K562 (cell line): ENCODE measurements at regions not wholly inside any gene's neighbourhood (a gene's known extent, or its start where the extent isn't known, plus 50 kb on each side); places are given as distances from the start of the nearest gene placed in this dataset.

ENCODE experiments used
- ATAC-seq: fragments of 200-7000 bp; cut with Tn5 transposase; 3 replicates; pipeline ENCODE4 v1.9.1; 2020; ENCODE audit warnings: moderate library complexity
- BruUV-seq: library from RNA; stranded (reverse); fragments of 400-500 nt; replicated peaks from 2 replicates; lab custom pipeline; 2021; lab: Mats Ljungman, UMichigan
- CTCF ChIA-PET: fragments of 300-600 bp; formaldehyde crosslinking; extraction: SDS; loops from one replicate; lab custom pipeline; 2021; ENCODE audit warnings: low intra/inter-chr PET ratio; lab: Yijun Ruan, JAX
- POLR2A ChIA-PET: fragments of 300-600, 350-650 bp; sonication (Branson Sonifier 250); formaldehyde crosslinking; extraction: SDS; loops from one replicate; lab custom pipeline; 2021; ENCODE audit warnings: antibody characterized with exemption, inconsistent platforms; lab: Yijun Ruan, JAX
- DNase-seq, 4 experiments: peaks; one replicate each; pipeline versions ENCODE4 v3.0.0 to v3.0.0-alpha.2; 2011 to 2018; ENCODE audit warnings: low spot score in 3 of 4, mixed read lengths in 3 of 4; ENCODE audit errors: extremely low read depth in 1 of 4
- FAIRE-seq: peaks from 2 replicates; lab custom pipeline; 2011; peaks lifted over from hg19 to GRCh38; lab: Jason Lieb, UNC
- H2AFZ ChIP-seq: 2 replicates; pipeline ENCODE4 v1.6.0; 2011; ENCODE audit warnings: low read depth, low read length, control low read depth, inconsistent platforms
- H3K27ac ChIP-seq: fragments of 200-600 bp; 3 replicates; pipeline ENCODE4 v1.8.0; 2011; ENCODE audit warnings: low read depth, mild to moderate bottlenecking, control low read depth, inconsistent platforms, low read length, moderate library complexity, mixed read lengths; ENCODE audit errors: extremely low read depth
- H3K27me3 ChIP-seq, 2 experiments: fragments of 300-600 bp in 1 of 2; 2 replicates in 1 of 2; 3 replicates in 1 of 2; pipeline versions ENCODE4 v1.6.0 to v1.8.0; 2011; ENCODE audit warnings: inconsistent platforms in 2 of 2, low read length in 2 of 2, mild to moderate bottlenecking in 1 of 2, mixed read lengths in 1 of 2, moderate library complexity in 1 of 2; ENCODE audit not compliant: control insufficient read depth in 2 of 2, insufficient read depth in 2 of 2
- H3K36me3 ChIP-seq: fragments of 300-600 bp; 3 replicates; pipeline ENCODE4 v1.8.0; 2011; ENCODE audit warnings: mild to moderate bottlenecking, low read length, inconsistent platforms; ENCODE audit not compliant: control insufficient read depth, insufficient read depth
- H3K4me1 ChIP-seq, 2 experiments: fragments of 200-600 bp in 1 of 2; replicated peaks in 1 of 2; 2 replicates in 1 of 2; 3 replicates in 1 of 2; pipeline versions ENCODE4 v1.5.1 to v1.8.0; 2011; ENCODE audit warnings: inconsistent platforms in 2 of 2, low read length in 2 of 2, mild to moderate bottlenecking in 1 of 2, mixed read lengths in 1 of 2, moderate library complexity in 1 of 2; ENCODE audit not compliant: control insufficient read depth in 2 of 2, insufficient read depth in 2 of 2
- H3K4me2 ChIP-seq: 2 replicates; pipeline ENCODE4 v1.6.1; 2011; ENCODE audit warnings: low read length, control low read depth, inconsistent platforms, mixed read lengths; ENCODE audit not compliant: insufficient read depth
- H3K4me3 ChIP-seq: fragments of 200-600 bp; sonication (generic), shearing (Covaris generic); 2 replicates; pipeline ENCODE4 v1.5.1; 2016; ENCODE audit warnings: control low read depth, inconsistent platforms
- H3K79me2 ChIP-seq: fragments of 200-600 bp; 3 replicates; pipeline ENCODE4 v1.8.0; 2011; ENCODE audit warnings: low read length, inconsistent platforms; ENCODE audit not compliant: control insufficient read depth, insufficient read depth
- H3K9ac ChIP-seq, 2 experiments: 2 replicates each; pipeline versions ENCODE4 v1.6.0 to v1.6.1; 2011; ENCODE audit warnings: low read depth in 2 of 2, low read length in 2 of 2, control low read depth in 1 of 2, inconsistent platforms in 1 of 2, mild to moderate bottlenecking in 1 of 2, mixed read lengths in 1 of 2; ENCODE audit not compliant: insufficient read depth in 1 of 2
- H3K9me1 ChIP-seq: one replicate; pipeline ENCODE4 v1.6.0; 2011; ENCODE audit warnings: inconsistent platforms, mild to moderate bottlenecking, low read length, moderate library complexity; ENCODE audit not compliant: control insufficient read depth, insufficient read depth
- H3K9me3 ChIP-seq: replicated peaks from 2 replicates; pipeline ENCODE4 v1.5.1; 2011; ENCODE audit warnings: low read depth, low read length, inconsistent platforms; ENCODE audit not compliant: control insufficient read depth, insufficient read depth
- H4K20me1 ChIP-seq: replicated peaks from 2 replicates; pipeline ENCODE4 v1.6.1; 2011; ENCODE audit warnings: low read length, inconsistent platforms, mixed read lengths; ENCODE audit not compliant: control insufficient read depth, insufficient read depth
- GTF2A2 ChIP-seq: IDR thresholded peaks from 2 replicates; pipeline ENCODE4 v1.6.1; 2016; ENCODE audit warnings: mild to moderate bottlenecking, missing genetic modification characterization, missing compliant biosample characterization
- RNF2 ChIP-seq: sonication (generic); IDR thresholded peaks from 2 replicates; pipeline ENCODE4 v1.6.1; 2016
- SMARCE1 ChIP-seq: fragments of 450-650 bp; IDR thresholded peaks from 2 replicates; pipeline ENCODE4 v1.7.1; 2016; ENCODE audit warnings: mild to moderate bottlenecking
- SPI1 ChIP-seq: IDR thresholded peaks from 2 replicates; pipeline ENCODE4 v1.6.1; 2011; ENCODE audit warnings: low read depth, low read length, control low read depth, borderline replicate concordance
- ZC3H11A ChIP-seq: IDR thresholded peaks from 2 replicates; pipeline ENCODE4 v1.6.1; 2012; ENCODE audit warnings: low read depth, low read length, improper control_type of control experiment
- ZFP1 ChIP-seq: fragments of 450-650 bp; formaldehyde crosslinking; IDR thresholded peaks from 2 replicates; pipeline ENCODE4 v1.4.0; 2020; ENCODE audit warnings: mild to moderate bottlenecking, mixed read lengths
- WGBS: fragments of 100-300 bp; shearing (Covaris generic); methylation state at CpG from one replicate; pipeline ENCODE4 v1.1.6; 2016; ENCODE audit warnings: low coverage, mixed read lengths; ENCODE audit not compliant: insufficient coverage; ENCODE audit errors: missing lambda C conversion rate; 5-methylcytosine and 5-hydroxymethylcytosine counted together
- in situ Hi-C: fragments of 300-500 bp; cut with MboI; formaldehyde crosslinking; loops from 4 replicates; pipeline ENCODE4 v1.15.0; 2018; ENCODE audit warnings: inconsistent platforms, mixed read lengths
- intact Hi-C: fragments of 100-400 bp; cut with micrococcal nuclease; formaldehyde crosslinking; loops from 2 replicates; pipeline ENCODE4 v1.14.2; 2022
- TF ChIP-seq, protein P1 (sequence below): fragments of 200-600 bp; sonication (generic); IDR thresholded peaks from one replicate; pipeline ENCODE4 v1.6.1; 2012; ENCODE audit warnings: mild to moderate bottlenecking, low read depth, low read length, inconsistent platforms
- TF ChIP-seq, protein P2 (sequence below): sonication (generic); formaldehyde crosslinking; IDR thresholded peaks from 2 replicates; pipeline ENCODE4 v1.8.0; 2022; ENCODE audit warnings: mild to moderate bottlenecking, missing genetic modification reagents
- TF ChIP-seq, protein P3 (sequence below), 2 experiments: fragments of 200-800 bp in 1 of 2; sonication (Bioruptor generic) in 1 of 2; sonication (generic) in 1 of 2; formaldehyde crosslinking in 1 of 2; IDR thresholded peaks in 1 of 2; conservative IDR thresholded peaks in 1 of 2; 2 replicates each; pipeline versions ENCODE4 v1.5.0 to v1.6.1; 2016 to 2020; ENCODE audit warnings: missing compliant biosample characterization in 1 of 2, missing genetic modification characterization in 1 of 2, missing genetic modification reagents in 1 of 2

DNA sequence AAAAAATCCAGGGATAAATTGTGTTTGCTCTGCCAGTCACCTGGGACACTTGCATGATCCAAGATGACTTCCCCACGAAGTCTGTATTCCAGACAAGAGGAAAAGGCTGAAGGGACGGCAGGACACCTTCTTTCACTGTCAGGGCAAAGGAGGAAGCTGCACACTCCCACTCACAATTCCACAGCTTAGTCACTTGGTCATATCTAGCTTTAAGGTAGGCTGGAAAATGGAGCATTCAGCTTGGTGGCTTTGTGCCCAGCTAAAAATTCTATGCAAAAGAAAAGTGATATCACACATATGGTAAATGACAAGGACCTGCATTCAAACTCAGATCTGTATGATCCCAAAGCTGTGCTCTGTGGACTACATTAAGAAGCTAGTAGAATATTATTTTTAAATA lies 109.2 kb upstream of the TPM1 start:
- H3K4me3 ChIP-seq: no peak overlapping the region
- H3K36me3 ChIP-seq: no peaks in the 10 kb centered on the region
- no peak overlapping the region for H3K27ac ChIP-seq
- H3K27me3 ChIP-seq: peaks cover 12 to 31% of the 10 kb centered on the region in 2 experiments; a peak in 4 of 5 replicates
- ChIA-PET CTCF (no interaction called here), POLR2A (interaction anchor here (1.1 kb wide), 1 partner anchor 25 kb away, joined by 3 read pairs; no protein-coding TSS in a partner anchor)
- no TSS peak for BruUV-seq
- H3K9ac ChIP-seq: no peak overlapping the region
- no peaks in the 10 kb centered on the region for H3K9me3 ChIP-seq
- no peaks in the 10 kb centered on the region for H3K9me1 ChIP-seq
- WGBS: 0% methylated on average over 2 of the region's 2 CpGs
- intact Hi-C loops (no loop called here), in situ Hi-C loops (no loop called here)
- H4K20me1 ChIP-seq: no peaks in the 10 kb centered on the region
- H3K4me2 ChIP-seq: no peak overlapping the region
- DNase-seq (no peak), FAIRE-seq (no peak), ATAC-seq (no peak)
- H3K79me2 ChIP-seq: no peaks in the 10 kb centered on the region
- no peak overlapping the region for H2AFZ ChIP-seq
- peaks cover 0 to 2% of the 10 kb centered on the region in 2 experiments; a peak in 1 of 5 replicates for H3K4me1 ChIP-seq
- no peak for TF ChIP-seq ZFP1 (CRISPR knock-in tag)
- TF ChIP-seq, protein P1, sequence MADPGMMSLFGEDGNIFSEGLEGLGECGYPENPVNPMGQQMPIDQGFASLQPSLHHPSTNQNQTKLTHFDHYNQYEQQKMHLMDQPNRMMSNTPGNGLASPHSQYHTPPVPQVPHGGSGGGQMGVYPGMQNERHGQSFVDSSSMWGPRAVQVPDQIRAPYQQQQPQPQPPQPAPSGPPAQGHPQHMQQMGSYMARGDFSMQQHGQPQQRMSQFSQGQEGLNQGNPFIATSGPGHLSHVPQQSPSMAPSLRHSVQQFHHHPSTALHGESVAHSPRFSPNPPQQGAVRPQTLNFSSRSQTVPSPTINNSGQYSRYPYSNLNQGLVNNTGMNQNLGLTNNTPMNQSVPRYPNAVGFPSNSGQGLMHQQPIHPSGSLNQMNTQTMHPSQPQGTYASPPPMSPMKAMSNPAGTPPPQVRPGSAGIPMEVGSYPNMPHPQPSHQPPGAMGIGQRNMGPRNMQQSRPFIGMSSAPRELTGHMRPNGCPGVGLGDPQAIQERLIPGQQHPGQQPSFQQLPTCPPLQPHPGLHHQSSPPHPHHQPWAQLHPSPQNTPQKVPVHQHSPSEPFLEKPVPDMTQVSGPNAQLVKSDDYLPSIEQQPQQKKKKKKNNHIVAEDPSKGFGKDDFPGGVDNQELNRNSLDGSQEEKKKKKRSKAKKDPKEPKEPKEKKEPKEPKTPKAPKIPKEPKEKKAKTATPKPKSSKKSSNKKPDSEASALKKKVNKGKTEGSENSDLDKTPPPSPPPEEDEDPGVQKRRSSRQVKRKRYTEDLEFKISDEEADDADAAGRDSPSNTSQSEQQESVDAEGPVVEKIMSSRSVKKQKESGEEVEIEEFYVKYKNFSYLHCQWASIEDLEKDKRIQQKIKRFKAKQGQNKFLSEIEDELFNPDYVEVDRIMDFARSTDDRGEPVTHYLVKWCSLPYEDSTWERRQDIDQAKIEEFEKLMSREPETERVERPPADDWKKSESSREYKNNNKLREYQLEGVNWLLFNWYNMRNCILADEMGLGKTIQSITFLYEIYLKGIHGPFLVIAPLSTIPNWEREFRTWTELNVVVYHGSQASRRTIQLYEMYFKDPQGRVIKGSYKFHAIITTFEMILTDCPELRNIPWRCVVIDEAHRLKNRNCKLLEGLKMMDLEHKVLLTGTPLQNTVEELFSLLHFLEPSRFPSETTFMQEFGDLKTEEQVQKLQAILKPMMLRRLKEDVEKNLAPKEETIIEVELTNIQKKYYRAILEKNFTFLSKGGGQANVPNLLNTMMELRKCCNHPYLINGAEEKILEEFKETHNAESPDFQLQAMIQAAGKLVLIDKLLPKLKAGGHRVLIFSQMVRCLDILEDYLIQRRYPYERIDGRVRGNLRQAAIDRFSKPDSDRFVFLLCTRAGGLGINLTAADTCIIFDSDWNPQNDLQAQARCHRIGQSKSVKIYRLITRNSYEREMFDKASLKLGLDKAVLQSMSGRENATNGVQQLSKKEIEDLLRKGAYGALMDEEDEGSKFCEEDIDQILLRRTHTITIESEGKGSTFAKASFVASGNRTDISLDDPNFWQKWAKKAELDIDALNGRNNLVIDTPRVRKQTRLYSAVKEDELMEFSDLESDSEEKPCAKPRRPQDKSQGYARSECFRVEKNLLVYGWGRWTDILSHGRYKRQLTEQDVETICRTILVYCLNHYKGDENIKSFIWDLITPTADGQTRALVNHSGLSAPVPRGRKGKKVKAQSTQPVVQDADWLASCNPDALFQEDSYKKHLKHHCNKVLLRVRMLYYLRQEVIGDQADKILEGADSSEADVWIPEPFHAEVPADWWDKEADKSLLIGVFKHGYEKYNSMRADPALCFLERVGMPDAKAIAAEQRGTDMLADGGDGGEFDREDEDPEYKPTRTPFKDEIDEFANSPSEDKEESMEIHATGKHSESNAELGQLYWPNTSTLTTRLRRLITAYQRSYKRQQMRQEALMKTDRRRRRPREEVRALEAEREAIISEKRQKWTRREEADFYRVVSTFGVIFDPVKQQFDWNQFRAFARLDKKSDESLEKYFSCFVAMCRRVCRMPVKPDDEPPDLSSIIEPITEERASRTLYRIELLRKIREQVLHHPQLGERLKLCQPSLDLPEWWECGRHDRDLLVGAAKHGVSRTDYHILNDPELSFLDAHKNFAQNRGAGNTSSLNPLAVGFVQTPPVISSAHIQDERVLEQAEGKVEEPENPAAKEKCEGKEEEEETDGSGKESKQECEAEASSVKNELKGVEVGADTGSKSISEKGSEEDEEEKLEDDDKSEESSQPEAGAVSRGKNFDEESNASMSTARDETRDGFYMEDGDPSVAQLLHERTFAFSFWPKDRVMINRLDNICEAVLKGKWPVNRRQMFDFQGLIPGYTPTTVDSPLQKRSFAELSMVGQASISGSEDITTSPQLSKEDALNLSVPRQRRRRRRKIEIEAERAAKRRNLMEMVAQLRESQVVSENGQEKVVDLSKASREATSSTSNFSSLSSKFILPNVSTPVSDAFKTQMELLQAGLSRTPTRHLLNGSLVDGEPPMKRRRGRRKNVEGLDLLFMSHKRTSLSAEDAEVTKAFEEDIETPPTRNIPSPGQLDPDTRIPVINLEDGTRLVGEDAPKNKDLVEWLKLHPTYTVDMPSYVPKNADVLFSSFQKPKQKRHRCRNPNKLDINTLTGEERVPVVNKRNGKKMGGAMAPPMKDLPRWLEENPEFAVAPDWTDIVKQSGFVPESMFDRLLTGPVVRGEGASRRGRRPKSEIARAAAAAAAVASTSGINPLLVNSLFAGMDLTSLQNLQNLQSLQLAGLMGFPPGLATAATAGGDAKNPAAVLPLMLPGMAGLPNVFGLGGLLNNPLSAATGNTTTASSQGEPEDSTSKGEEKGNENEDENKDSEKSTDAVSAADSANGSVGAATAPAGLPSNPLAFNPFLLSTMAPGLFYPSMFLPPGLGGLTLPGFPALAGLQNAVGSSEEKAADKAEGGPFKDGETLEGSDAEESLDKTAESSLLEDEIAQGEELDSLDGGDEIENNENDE: no peak
- TF ChIP-seq SPI1: no peak
- TF ChIP-seq, protein P2, sequence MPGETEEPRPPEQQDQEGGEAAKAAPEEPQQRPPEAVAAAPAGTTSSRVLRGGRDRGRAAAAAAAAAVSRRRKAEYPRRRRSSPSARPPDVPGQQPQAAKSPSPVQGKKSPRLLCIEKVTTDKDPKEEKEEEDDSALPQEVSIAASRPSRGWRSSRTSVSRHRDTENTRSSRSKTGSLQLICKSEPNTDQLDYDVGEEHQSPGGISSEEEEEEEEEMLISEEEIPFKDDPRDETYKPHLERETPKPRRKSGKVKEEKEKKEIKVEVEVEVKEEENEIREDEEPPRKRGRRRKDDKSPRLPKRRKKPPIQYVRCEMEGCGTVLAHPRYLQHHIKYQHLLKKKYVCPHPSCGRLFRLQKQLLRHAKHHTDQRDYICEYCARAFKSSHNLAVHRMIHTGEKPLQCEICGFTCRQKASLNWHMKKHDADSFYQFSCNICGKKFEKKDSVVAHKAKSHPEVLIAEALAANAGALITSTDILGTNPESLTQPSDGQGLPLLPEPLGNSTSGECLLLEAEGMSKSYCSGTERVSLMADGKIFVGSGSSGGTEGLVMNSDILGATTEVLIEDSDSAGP (CRISPR knock-in tag): no peak
- no peak for TF ChIP-seq ZC3H11A
- TF ChIP-seq GTF2A2 (tag): no peak
- TF ChIP-seq RNF2: no peak
- no peak for TF ChIP-seq SMARCE1
- TF ChIP-seq, protein P3, sequence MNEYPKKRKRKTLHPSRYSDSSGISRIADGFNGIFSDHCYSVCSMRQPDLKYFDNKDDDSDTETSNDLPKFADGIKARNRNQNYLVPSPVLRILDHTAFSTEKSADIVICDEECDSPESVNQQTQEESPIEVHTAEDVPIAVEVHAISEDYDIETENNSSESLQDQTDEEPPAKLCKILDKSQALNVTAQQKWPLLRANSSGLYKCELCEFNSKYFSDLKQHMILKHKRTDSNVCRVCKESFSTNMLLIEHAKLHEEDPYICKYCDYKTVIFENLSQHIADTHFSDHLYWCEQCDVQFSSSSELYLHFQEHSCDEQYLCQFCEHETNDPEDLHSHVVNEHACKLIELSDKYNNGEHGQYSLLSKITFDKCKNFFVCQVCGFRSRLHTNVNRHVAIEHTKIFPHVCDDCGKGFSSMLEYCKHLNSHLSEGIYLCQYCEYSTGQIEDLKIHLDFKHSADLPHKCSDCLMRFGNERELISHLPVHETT (CRISPR knock-in tag; conservative IDR thresholded peaks at IDR 0.05 in 1 of 2, IDR thresholded peaks at IDR 0.05 in 1 of 2): no peak
